Small intestine (tissue), 7 donors: ENCODE measurements at regions not wholly inside any gene's neighbourhood (a gene's known extent, or its start where the extent isn't known, plus 50 kb on each side); places are given as distances from the start of the nearest gene placed in this dataset.
"Not testable (repeated sequence)": the region's sequence is repeated elsewhere in the genome, so short reads cannot be mapped to it uniquely, and the experiment has no call there.

ENCODE experiments used
- DNase-seq, 2 donors: peaks; one replicate each; pipeline versions ENCODE4 v3.0.0 to v3.0.0-alpha.2; 2013
- FAIRE-seq: peaks from 2 replicates; lab custom pipeline; 2012; peaks lifted over from hg19 to GRCh38; lab: Jason Lieb, UNC
- H3K27ac ChIP-seq, 3 donors: one replicate each; pipeline ENCODE4 v1.5.1; 2013; ENCODE audit warnings: low read length in 2 of 3, mild to moderate bottlenecking in 2 of 3, control low read depth in 1 of 3, inconsistent platforms in 1 of 3, low read depth in 1 of 3, moderate library complexity in 1 of 3
- H3K27me3 ChIP-seq, 3 donors: one replicate each; pipeline ENCODE4 v1.6.1; 2013; ENCODE audit warnings: low read length in 3 of 3, inconsistent platforms in 1 of 3; ENCODE audit not compliant: control insufficient read depth in 3 of 3, insufficient read depth in 3 of 3
- H3K36me3 ChIP-seq, 3 donors: one replicate each; pipeline ENCODE4 v1.6.1; 2013; ENCODE audit warnings: low read length in 3 of 3, inconsistent platforms in 1 of 3, low read depth in 1 of 3, mild to moderate bottlenecking in 1 of 3, moderate library complexity in 1 of 3; ENCODE audit not compliant: control insufficient read depth in 3 of 3, insufficient read depth in 2 of 3
- H3K4me1 ChIP-seq, 3 donors: one replicate each; pipeline ENCODE4 v1.6.1; 2013; ENCODE audit warnings: low read length in 2 of 3, inconsistent platforms in 1 of 3, low read depth in 1 of 3, mild to moderate bottlenecking in 1 of 3, moderate library complexity in 1 of 3; ENCODE audit not compliant: control insufficient read depth in 3 of 3, insufficient read depth in 2 of 3
- H3K4me3 ChIP-seq, 3 donors: one replicate each; pipeline ENCODE4 v1.5.1; 2013; ENCODE audit warnings: low read length in 3 of 3, control low read depth in 1 of 3, inconsistent platforms in 1 of 3, low read depth in 1 of 3, mild to moderate bottlenecking in 1 of 3, moderate library complexity in 1 of 3
- H3K9me3 ChIP-seq, 2 donors: one replicate each; pipeline ENCODE4 v1.6.1; 2013; ENCODE audit warnings: low read depth in 1 of 2, low read length in 1 of 2; ENCODE audit not compliant: control insufficient read depth in 2 of 2, insufficient read depth in 1 of 2
- WGBS, 3 donors: extraction: QIAGEN DNeasy Blood & Tissue Kit; methylation state at CpG; one replicate each; pipeline ENCODE4 v1.1.7; 2013; 5-methylcytosine and 5-hydroxymethylcytosine counted together
- donor health status: healthy with polysubstance abuse.
- donor health status: control.
- donor health status: control.
- donor health status: Bipolar disorder and iron deficiency.
- donor health status: healthy.

- FAIRE-seq (no peak), DNase-seq (no peak)
- peaks cover 0 to 3% of the 10 kb centered on the region in 2 donors for H3K9me3 ChIP-seq
Measured at GRCh38 chr3:81997390-81997789, 235.9 kb upstream of the GBE1 start.

GRCh38 chr3:81995329-81995728, 233.9 kb upstream of the GBE1 start:
- Histone ChIP-seq H3K36me3 (no peaks in the 10 kb centered on the region), H3K9me3 (peaks cover 0 to 6% of the 10 kb centered on the region in 2 donors), H3K4me3 (no peak overlapping the region), H3K4me1 (no peaks in the 10 kb centered on the region), H3K27ac (no peak overlapping the region), H3K27me3 (no peaks in the 10 kb centered on the region)
- DNase-seq (no peak), FAIRE-seq (no peak)
- 49 to 80% (median 52%) methylated on average over 2 of the region's 2 CpGs for WGBS, 3 donors

More at GRCh38 chr3:81997390-81997789, 235.9 kb upstream of the GBE1 start:
- 65 to 76% (median 74%) methylated on average over 2 of the region's 2 CpGs for WGBS, 3 donors
- Histone ChIP-seq H3K27ac (no peak overlapping the region), H3K36me3 (no peaks in the 10 kb centered on the region), H3K4me1 (no peaks in the 10 kb centered on the region), H3K27me3 (no peaks in the 10 kb centered on the region), H3K4me3 (no peak overlapping the region)

GRCh38 chr3:81989758-81990157, 228.3 kb upstream of the GBE1 start:
- FAIRE-seq: no peak
- 55 to 84% (median 80%) methylated on average over 2 of the region's 2 CpGs for WGBS, 3 donors
- no peak overlapping the region for H3K27ac ChIP-seq

GRCh38 chr3:81989274-81989673, 227.8 kb upstream of the GBE1 start:
- Histone ChIP-seq H3K4me1 (no peaks in the 10 kb centered on the region), H3K27ac (no peak overlapping the region), H3K36me3 (no peaks in the 10 kb centered on the region), H3K4me3 (no peak overlapping the region), H3K27me3 (no peaks in the 10 kb centered on the region), H3K9me3 (peaks cover 0 to 7% of the 10 kb centered on the region in 2 donors)
- DNase-seq: no peak
- WGBS, 3 donors: 68 to 82% (median 74%) methylated on average over 3 of the region's 3 CpGs
- FAIRE-seq: no peak

More at GRCh38 chr3:81989758-81990157, 228.3 kb upstream of the GBE1 start:
- H3K4me1 ChIP-seq: no peaks in the 10 kb centered on the region
- H3K36me3 ChIP-seq: no peaks in the 10 kb centered on the region
- H3K9me3 ChIP-seq: peaks cover 0 to 7% of the 10 kb centered on the region in 2 donors
- no peak for DNase-seq
- no peak overlapping the region for H3K4me3 ChIP-seq
- no peaks in the 10 kb centered on the region for H3K27me3 ChIP-seq

GRCh38 chr3:81987412-81987811, 226.0 kb upstream of the GBE1 start:
- DNase-seq, H3K27me3 ChIP-seq, H3K4me1 ChIP-seq, H3K36me3 ChIP-seq, H3K27ac ChIP-seq, FAIRE-seq, H3K4me3 ChIP-seq, H3K9me3 ChIP-seq: not testable (repeated sequence)
- WGBS, 3 donors: 87 to 91% (median 87%) methylated on average over 11 of the region's 11 CpGs

- H3K9me3 ChIP-seq: peaks cover 0 to 4% of the 10 kb centered on the region in 2 donors
- WGBS, 3 donors: 79 to 89% (median 84%) methylated on average over 12 of the region's 12 CpGs
- no peak overlapping the region for H3K4me3 ChIP-seq
- no peak overlapping the region for H3K27ac ChIP-seq
- no peak for FAIRE-seq
- H3K27me3 ChIP-seq: no peaks in the 10 kb centered on the region
- H3K36me3 ChIP-seq: no peaks in the 10 kb centered on the region
- DNase-seq: no peak
- H3K4me1 ChIP-seq: no peaks in the 10 kb centered on the region
Measured at GRCh38 chr3:81985996-81986723, 224.7 kb upstream of the GBE1 start.

GRCh38 chr3:81983382-81983781, 221.9 kb upstream of the GBE1 start:
- no peak overlapping the region for H3K4me3 ChIP-seq
- WGBS, 3 donors: 65 to 79% (median 79%) methylated on average over 1 of the region's 1 CpG
- H3K9me3 ChIP-seq: peaks cover 0 to 4% of the 10 kb centered on the region in 2 donors
- H3K4me1 ChIP-seq: no peaks in the 10 kb centered on the region
- H3K27ac ChIP-seq: no peak overlapping the region
- DNase-seq: no peak
- H3K36me3 ChIP-seq: no peaks in the 10 kb centered on the region
- no peak for FAIRE-seq
- no peaks in the 10 kb centered on the region for H3K27me3 ChIP-seq

- Histone ChIP-seq H3K9me3 (peaks cover 0 to under 1% of the 10 kb centered on the region in 2 donors), H3K27me3 (no peaks in the 10 kb centered on the region), H3K36me3 (no peaks in the 10 kb centered on the region), H3K4me3 (no peak overlapping the region), H3K27ac (no peak overlapping the region), H3K4me1 (no peaks in the 10 kb centered on the region)
- WGBS, 3 donors: 73 to 81% (median 77%) methylated on average over 10 of the region's 10 CpGs
- FAIRE-seq (no peak), DNase-seq (no peak)
Measured at GRCh38 chr3:81980596-81981494, 219.4 kb upstream of the GBE1 start.
